ENCODE measurements at regions not wholly inside any gene's neighbourhood (a gene's known extent, or its start where the extent isn't known, plus 50 kb on each side); places are given as distances from the start of the nearest gene placed in this dataset.

DNA sequence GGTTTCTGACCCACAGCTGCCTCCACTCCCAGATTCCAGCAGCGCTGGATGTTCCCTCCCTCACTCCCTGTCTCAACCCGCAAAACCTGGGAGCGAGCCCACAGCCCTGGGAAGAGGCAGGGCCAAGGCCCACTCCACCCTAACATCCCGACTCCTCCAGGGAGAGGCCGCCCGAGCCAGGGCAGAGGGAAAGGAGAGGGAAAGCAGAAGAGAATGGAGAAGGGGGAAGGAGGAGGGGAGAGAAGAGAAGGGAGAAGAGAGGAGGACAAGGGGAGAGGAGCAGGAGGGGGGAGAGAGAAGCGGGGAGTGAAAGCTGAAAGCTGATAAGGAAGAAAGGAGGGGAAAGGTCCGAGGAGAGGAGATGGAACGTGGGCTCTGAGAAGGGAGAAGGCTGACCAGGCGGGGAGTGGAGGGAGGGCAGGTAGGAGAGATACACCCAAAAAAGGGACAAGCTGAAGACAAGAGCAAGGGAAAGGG is 120.2 kb upstream of the PJA1 start:
- Histone ChIP-seq H3K27me3 (no peaks in the 10 kb centered on the region), H3K4me1 (no peaks in the 10 kb centered on the region), H3K27ac (no peak overlapping the region), H3K9me3 (replicated peaks) (no peaks in the 10 kb centered on the region), H3K4me3 (peak overlapping the region; percentile 46), H3K36me3 (no peaks in the 10 kb centered on the region)
- peak; percentile 30 to 49 for DNase-seq

DNA sequence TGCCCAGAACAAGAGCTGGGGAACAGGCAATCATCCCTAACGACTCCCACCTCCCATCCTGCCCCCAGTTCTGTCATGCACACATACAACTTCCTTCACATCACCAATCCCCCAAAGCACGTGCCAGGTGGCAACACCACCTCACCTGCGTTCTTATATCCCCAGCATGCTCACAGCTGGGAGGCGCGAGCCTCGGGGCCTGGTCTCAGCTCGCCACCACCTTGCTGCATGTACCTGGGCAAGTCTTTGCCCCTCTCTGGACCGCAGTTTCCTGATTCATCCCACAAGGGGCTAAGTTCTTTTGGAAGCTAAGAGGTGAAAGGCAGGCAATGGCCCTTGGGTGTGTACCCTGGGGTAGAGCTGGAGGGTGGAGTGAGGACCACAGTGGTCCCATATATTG is 119.2 kb upstream of the PJA1 start:
- Histone ChIP-seq H3K27me3 (no peaks in the 10 kb centered on the region), H3K9me3 (replicated peaks) (no peaks in the 10 kb centered on the region), H3K27ac (no peak overlapping the region), H3K36me3 (no peaks in the 10 kb centered on the region), H3K4me3 (no peak overlapping the region), H3K4me1 (no peaks in the 10 kb centered on the region)
- no peak for DNase-seq

DNA sequence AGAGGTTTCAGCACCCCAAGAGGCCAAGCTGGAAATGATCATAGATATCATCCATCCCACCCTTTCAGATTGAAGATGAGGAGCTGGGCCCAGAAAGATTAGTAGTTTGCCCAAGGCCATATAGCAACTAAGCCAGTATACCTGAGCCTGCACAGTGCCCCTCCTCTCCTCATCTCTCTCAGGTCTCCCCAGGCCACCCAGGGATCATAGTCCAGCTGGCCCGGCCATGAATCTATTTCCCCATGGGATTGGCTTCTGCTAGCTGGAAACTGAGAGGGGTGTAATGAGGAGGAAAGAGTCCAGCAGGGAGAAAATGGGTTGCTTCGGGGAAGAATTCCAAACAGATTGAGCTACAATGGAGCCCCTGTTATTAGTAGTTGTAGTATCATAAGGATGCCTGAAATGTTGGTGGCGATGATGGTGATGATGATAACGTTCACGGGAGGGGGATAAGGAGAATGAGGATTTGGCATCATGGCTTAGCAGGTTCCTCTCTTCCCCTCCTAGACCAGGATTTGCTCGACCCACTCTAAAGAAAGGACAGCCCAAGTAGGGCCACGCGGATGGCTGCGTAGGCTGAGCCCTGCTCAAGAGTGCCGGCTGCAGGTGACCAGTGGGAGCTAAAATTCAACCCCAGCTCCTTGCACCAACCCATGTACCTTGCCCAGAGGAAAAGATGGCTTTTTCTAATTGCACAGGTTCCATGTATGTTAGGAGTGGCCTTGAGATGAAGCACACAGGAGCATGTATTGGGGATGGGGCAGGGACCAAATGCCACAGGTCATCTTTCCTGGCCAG is 117.8 kb upstream of the PJA1 start:
- H3K4me1 ChIP-seq = peaks cover 8% of the 10 kb centered on the region
- no peaks in the 10 kb centered on the region for H3K36me3 ChIP-seq
- H3K27me3 ChIP-seq = no peaks in the 10 kb centered on the region
- no peaks in the 10 kb centered on the region for H3K9me3 ChIP-seq (replicated peaks)
- H3K27ac ChIP-seq = no peak overlapping the region
- no peak for DNase-seq
- no peak overlapping the region for H3K4me3 ChIP-seq

DNA sequence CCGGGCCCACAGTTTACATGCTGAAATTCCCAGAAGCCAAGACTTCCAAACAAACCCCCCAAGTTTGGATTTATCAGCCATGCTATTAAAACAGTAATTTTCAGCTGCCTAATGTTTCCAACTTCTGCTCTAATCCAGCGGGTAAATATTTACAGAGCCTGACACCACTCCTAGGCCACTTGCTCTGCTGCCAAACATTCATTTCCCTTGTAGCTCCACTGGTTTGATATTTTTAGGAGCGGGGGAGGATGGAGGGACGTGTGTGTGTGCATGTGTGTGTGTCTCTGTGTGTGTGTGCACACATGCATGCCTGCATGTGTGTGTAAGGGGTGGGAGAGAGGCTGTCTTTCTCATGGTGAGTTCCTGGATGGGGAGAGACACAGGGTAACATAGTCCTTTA is 115.7 kb upstream of the PJA1 start:
- H3K4me1 ChIP-seq = peaks cover 8% of the 10 kb centered on the region
- no peaks in the 10 kb centered on the region for H3K9me3 ChIP-seq (replicated peaks)
- no peaks in the 10 kb centered on the region for H3K36me3 ChIP-seq
- H3K4me3 ChIP-seq = no peak overlapping the region
- no peak overlapping the region for H3K27ac ChIP-seq
- DNase-seq = no peak
- no peaks in the 10 kb centered on the region for H3K27me3 ChIP-seq

DNA sequence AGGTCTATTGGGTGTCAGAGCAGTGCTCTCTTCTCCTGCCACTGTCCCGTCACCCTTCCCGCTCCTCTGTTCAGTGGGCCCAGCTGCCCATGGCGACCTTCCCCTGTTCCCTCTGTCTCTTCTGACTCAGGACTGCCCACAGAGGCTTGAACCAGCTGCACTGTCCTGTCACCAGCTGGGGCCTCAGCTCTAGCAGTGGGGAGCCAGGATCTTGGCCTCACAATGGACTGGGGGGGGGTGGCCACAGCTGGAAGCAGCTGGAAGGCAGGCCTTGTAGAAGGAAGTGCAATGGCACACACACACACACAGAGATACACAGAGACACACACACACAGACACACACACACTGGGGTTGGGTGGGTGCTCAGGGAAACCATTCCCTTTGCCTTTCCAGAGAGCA is 114.0 kb upstream of the PJA1 start:
- no peak overlapping the region for H3K4me3 ChIP-seq
- DNase-seq = no peak
- no peaks in the 10 kb centered on the region for H3K27me3 ChIP-seq
- no peaks in the 10 kb centered on the region for H3K36me3 ChIP-seq
- no peaks in the 10 kb centered on the region for H3K9me3 ChIP-seq (replicated peaks)
- H3K27ac ChIP-seq = no peak overlapping the region
- peaks cover 8% of the 10 kb centered on the region for H3K4me1 ChIP-seq

DNA sequence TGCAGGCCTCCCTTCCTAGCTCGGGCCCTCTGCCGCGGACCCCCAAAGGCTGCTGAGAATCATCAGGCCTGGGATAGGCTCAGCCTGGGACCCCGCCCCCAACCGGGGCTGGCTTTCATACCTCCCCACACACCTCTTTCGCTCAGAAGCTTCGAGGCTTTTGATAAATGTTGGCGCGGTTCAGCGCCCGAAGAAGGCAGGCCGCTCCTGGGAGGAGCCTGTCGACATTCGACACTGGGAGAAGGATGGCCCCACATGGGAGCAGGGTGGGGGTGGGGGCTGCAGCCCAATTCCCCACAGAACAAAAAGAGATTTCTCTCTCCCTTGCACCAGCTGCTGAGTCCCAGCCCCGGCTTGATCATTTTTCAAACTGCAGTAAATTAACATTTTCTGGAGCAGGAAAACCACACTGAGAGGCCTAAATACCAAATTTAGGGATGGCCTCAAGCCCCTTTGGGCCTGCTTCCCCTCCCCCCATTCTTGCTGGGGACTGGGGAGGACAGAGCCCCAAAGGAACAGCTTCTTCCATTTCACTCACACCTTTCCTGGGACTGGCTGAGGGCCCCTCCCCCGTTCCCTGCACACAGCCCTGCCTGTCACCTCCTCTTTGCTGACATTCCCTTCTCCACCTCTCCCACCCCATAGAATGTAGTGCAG is 112.9 kb upstream of the PJA1 start:
- no peaks in the 10 kb centered on the region for H3K27me3 ChIP-seq
- H3K36me3 ChIP-seq = no peaks in the 10 kb centered on the region
- no peak overlapping the region for H3K27ac ChIP-seq
- no peaks in the 10 kb centered on the region for H3K9me3 ChIP-seq (replicated peaks)
- no peak overlapping the region for H3K4me3 ChIP-seq
- H3K4me1 ChIP-seq = peaks cover 8% of the 10 kb centered on the region
- peak; percentile 49 to 66 for DNase-seq

DNA sequence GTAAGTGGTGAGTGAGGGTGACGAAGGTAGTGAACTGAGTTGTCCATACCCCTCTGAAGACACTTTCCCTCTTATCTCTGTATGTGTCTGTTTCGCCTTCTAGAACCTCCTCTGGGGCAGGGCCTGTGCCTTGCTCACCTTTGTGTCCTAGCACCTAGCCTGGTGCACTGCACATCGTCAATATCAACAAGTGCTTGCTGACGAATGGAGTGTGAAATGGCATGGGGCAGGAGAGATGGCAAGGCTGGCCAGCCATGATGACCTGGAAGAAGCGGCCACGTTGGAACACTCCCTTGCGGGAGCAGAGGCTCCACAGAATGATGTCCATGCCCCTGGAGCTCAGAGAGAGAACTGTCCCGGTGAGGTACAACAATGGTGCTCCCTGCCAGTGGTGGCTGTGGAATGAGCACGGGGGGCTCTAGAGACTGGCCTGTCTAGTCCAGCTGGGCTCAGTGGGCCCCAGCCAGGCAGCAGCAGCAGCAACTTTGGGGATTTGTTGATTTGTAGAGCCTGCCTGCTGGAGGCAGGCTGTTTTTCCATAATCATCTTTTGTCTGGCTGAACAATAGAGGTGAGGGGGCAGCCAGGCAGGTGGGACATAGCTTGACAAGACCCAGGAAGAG is 112.2 kb upstream of the PJA1 start:
- no peaks in the 10 kb centered on the region for H3K27me3 ChIP-seq
- no peak for DNase-seq
- no peaks in the 10 kb centered on the region for H3K36me3 ChIP-seq
- no peaks in the 10 kb centered on the region for H3K9me3 ChIP-seq (replicated peaks)
- H3K27ac ChIP-seq = no peak overlapping the region
- peaks cover 8% of the 10 kb centered on the region for H3K4me1 ChIP-seq
- H3K4me3 ChIP-seq = no peak overlapping the region

DNA sequence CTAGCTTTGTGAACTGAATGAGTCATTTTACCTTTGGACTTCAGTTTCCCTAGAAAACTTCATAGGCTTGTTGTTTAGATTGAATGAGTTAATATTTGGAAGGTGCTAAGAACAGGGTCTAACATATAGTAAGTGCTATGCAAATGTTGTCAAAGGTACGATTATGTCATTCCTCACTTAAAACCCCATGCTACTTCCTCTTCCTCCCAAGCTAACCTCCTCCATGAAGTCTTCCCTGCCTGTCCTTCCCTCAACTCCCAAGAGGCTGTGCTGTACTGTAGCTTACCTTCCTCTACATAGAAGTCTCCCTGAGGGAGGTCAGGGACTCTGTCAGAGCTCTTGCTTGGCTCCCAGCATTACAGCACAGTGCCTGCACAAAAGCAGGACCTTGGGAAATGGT is 103.4 kb upstream of the PJA1 start:
- Histone ChIP-seq H3K27ac (no peak overlapping the region), H3K4me1 (no peaks in the 10 kb centered on the region), H3K4me3 (no peak overlapping the region), H3K9me3 (replicated peaks) (no peaks in the 10 kb centered on the region), H3K36me3 (no peaks in the 10 kb centered on the region), H3K27me3 (no peaks in the 10 kb centered on the region)
- no peak for DNase-seq

DNA sequence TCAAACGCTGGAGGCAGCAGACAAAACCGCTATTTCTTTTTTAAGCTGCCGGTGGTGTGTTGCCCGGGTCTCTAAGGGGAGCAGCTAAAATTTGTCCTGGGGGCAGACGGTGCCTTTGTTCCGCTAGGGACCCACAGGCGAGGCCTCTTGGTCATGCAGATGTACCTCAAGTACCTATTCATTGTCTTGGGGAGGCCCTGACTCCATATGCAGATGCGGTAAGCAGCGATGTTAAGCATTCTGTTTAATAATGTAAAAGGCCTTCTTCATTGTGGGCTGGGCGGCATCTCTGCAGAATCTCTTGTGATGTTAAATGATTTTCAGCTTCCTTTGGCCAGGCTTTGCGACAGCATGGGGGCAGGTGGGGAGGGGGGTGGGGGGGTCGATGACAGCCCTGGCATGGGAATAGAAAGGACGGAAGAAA is 98.9 kb upstream of the PJA1 start:
- DNase-seq = no peak
- no peaks in the 10 kb centered on the region for H3K9me3 ChIP-seq (replicated peaks)
- no peak overlapping the region for H3K4me3 ChIP-seq
- H3K36me3 ChIP-seq = no peaks in the 10 kb centered on the region
- no peak overlapping the region for H3K27ac ChIP-seq
- H3K27me3 ChIP-seq = no peaks in the 10 kb centered on the region; the same call in 1 of the 2 replicates
- no peaks in the 10 kb centered on the region for H3K4me1 ChIP-seq

DNA sequence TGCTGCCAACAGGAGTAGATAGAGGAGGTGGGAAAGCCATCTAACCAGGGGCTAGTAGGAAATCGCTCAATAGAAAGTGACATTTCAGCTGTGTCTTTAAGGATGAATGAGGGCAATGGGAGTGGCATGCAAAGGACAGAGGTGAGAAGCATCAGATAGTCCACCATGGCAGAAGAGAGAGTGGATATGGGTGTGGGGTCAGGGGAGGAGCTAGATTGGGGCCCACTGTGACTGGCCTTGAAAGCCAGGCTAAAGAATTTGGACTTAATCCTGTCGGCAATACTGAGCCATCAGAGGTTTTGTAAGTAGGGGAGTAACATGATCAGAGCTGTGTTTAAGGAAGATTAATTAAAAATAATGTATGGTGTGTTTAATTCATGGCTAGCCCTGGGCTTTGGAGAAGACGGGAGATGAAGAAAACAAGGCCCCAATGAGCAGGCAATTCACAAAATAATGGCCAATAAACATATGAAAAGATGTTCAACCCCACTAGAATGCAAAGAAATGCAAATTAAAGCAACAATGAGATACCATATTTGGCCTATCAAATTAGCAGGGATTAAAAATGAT is 98.1 kb upstream of the PJA1 start:
- no peak for DNase-seq
- Histone ChIP-seq H3K36me3 (no peaks in the 10 kb centered on the region), H3K4me1 (no peaks in the 10 kb centered on the region), H3K4me3 (no peak overlapping the region), H3K9me3 (replicated peaks) (no peaks in the 10 kb centered on the region), H3K27me3 (no peaks in the 10 kb centered on the region; the same call in 1 of the 2 replicates), H3K27ac (no peak overlapping the region)

DNA sequence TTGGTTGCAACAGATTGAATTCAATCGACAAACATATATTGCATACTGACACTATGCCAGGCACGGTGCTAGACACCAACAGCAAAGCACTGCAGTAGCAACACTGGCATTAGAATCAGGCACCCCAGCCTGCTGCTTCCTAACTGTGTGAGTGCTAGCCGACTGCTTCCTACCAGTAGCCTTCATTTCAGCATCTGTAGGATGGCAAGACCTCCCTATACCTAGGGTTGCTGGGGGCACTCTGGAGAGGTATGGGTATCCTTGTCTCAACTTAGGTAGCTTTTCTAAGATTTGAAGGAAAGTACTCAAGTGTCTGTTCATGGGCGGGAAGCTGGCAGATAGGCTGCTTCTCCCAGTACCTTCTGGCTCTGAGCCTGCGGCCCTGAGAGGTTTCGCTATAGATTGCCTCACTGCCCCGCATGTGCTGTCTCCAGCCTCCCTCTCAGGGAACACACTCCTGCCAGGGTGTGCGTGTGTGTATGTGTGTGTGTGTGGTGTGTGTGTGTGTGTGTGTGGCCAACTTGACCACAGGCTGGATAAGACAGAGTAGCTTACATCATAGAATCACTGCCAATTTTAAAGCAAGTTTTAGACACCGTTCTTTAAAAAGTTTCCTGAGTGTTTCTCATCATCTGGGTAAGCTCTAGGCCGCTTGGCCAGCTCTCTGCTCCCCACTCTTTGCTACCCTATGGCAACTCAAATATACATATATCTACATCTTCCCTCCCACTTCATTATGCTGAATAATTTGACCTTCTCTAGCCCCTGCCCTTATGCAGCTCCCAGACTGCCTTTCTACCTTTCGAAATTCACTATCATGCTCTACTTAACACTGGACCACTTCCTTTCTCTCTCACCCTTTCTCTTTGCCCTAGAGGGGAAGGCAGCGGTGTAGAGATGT is 97.0 kb upstream of the PJA1 start:
- Histone ChIP-seq H3K4me3 (no peak overlapping the region), H3K27me3 (no peaks in the 10 kb centered on the region; the same call in 1 of the 2 replicates), H3K36me3 (no peaks in the 10 kb centered on the region), H3K27ac (no peak overlapping the region), H3K4me1 (no peaks in the 10 kb centered on the region), H3K9me3 (replicated peaks) (no peaks in the 10 kb centered on the region)
- no peak for DNase-seq

DNA sequence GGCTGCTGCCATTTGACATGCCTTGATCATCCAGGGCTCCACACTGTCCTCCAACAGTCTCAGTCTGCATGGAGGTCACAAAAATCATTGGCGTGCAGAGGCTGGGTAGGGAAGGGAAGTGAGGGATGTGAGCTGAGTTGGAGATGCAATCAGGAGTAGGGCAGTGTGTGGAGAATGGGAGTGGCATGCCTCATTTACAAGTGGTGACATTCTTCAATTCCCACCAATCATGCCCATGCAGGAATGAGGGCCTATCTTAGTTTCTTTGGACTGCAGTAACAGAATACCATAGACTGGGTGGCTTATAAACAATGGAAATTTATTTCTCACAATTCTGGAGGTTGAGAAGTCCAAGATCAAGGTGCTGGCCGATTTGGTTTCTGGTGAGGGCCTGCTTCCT is 94.9 kb upstream of the PJA1 start:
- Histone ChIP-seq H3K4me3 (no peak overlapping the region), H3K27ac (no peak overlapping the region), H3K4me1 (no peaks in the 10 kb centered on the region), H3K9me3 (replicated peaks) (no peaks in the 10 kb centered on the region), H3K36me3 (no peaks in the 10 kb centered on the region), H3K27me3 (no peaks in the 10 kb centered on the region; the same call in 1 of the 2 replicates)
- no peak for DNase-seq

DNA sequence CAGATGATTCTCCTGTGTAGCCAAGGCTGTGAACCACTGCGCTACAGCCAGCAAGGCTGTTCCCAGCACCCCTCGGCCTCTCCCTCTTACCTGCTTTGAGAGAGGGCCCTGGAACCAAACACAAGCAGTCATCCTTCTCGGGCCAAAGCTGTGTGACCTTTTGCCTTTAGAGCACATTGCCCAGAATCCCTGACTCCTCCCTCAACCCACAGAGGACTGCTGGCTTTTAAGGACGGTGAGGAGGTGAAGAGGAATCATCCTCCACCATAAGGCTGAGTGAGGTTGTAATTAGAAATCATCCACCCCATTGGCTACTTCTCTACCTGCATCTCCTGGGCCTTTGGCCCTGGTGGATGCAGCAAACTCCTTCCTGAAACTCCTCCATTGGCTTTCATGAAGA is 93.6 kb upstream of the PJA1 start:
- Histone ChIP-seq H3K4me1 (no peaks in the 10 kb centered on the region), H3K27me3 (no peaks in the 10 kb centered on the region; the same call in 1 of the 2 replicates), H3K36me3 (no peaks in the 10 kb centered on the region), H3K9me3 (replicated peaks) (no peaks in the 10 kb centered on the region), H3K27ac (no peak overlapping the region), H3K4me3 (no peak overlapping the region)
- DNase-seq = no peak

DNA sequence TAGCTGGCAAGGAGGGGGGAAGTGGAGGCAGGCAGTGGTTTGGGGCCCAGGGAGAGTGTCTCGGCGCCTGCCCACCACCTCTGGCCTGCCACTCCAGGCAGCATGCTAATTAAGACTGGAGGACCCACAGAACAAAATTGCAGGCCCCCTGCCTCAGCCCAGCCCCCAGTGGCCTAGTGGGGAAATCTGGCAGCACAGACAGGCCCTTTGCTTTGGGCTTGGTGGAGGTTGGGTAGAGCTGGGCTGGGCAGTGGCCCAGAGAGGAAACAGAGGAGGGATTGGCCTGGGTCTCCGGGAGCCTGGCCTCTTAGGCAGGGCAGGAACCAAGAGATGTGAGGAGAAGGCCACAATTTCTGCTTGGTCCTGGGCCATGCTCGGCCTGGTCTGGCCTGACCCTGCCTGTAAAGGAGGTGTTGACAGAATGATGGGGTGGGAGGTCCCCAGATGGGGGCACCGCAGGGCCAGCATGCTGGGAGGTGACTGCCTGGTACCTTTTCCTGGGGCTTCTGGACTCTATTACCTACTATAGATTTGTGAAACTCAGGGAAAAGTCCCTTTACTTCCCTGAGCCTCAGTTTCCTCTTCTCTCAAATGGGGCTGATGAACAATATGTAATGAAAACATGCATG is 92.4 kb upstream of the PJA1 start:
- no peak for DNase-seq
- H3K27ac ChIP-seq = no peak overlapping the region
- no peaks in the 10 kb centered on the region; the same call in 1 of the 2 replicates for H3K27me3 ChIP-seq
- no peaks in the 10 kb centered on the region for H3K4me1 ChIP-seq
- no peaks in the 10 kb centered on the region for H3K9me3 ChIP-seq (replicated peaks)
- no peaks in the 10 kb centered on the region for H3K36me3 ChIP-seq
- no peak overlapping the region for H3K4me3 ChIP-seq
